Bronchial epithelial cell (primary cell): ENCODE measurements at regions not wholly inside any gene's neighbourhood (a gene's known extent, or its start where the extent isn't known, plus 50 kb on each side); places are given as distances from the start of the nearest gene placed in this dataset.
"Not testable (repeated sequence)": the region's sequence is repeated elsewhere in the genome, so short reads cannot be mapped to it uniquely, and the experiment has no call there.

Experiments
- DNase-seq: peaks from one replicate; pipeline ENCODE4 v3.0.0-alpha.2; 2010; ENCODE audit warnings: low read depth
- FAIRE-seq: peaks from 2 replicates; lab custom pipeline; 2011; peaks lifted over from hg19 to GRCh38; lab: Jason Lieb, UNC
- H3K27me3 ChIP-seq: 2 replicates; pipeline ENCODE4 v1.5.1; 2011; ENCODE audit warnings: low read length; ENCODE audit not compliant: control insufficient read depth, insufficient read depth
- H3K36me3 ChIP-seq: 2 replicates; pipeline ENCODE4 v1.5.1; 2011; ENCODE audit warnings: low read length; ENCODE audit not compliant: control insufficient read depth, insufficient read depth
- H3K4me3 ChIP-seq: 2 replicates; pipeline ENCODE4 v1.5.1; 2011; ENCODE audit warnings: mild to moderate bottlenecking, low read depth, low read length, control low read depth
- CTCF ChIP-seq: IDR thresholded peaks from 2 replicates; pipeline ENCODE4 v1.5.1; 2011; ENCODE audit warnings: mild to moderate bottlenecking, moderate library complexity, low read length, control low read depth, inconsistent platforms; ENCODE audit not compliant: insufficient read depth, severe bottlenecking

GRCh38 chrX:35507701-35508100, 290.4 kb upstream of the MAGEB16 start:
- DNase-seq = no peak
- no peak for TF ChIP-seq CTCF
- FAIRE-seq = no peak

GRCh38 chrX:35548003-35548402, 250.1 kb upstream of the MAGEB16 start:
- H3K27me3 ChIP-seq, FAIRE-seq, H3K36me3 ChIP-seq, DNase-seq, H3K4me3 ChIP-seq: not testable (repeated sequence)

More at GRCh38 chrX:35507701-35508100, 290.4 kb upstream of the MAGEB16 start:
- Histone ChIP-seq H3K36me3 (no peaks in the 10 kb centered on the region), H3K27me3 (no peaks in the 10 kb centered on the region), H3K4me3 (no peak overlapping the region)

- TF ChIP-seq CTCF = no peak
- FAIRE-seq (no peak), DNase-seq (no peak)
- Histone ChIP-seq H3K4me3 (no peak overlapping the region), H3K36me3 (no peaks in the 10 kb centered on the region), H3K27me3 (no peaks in the 10 kb centered on the region)
Observed at GRCh38 chrX:35557916-35558315, 240.2 kb upstream of the MAGEB16 start.

GRCh38 chrX:35561985-35562384, 236.2 kb upstream of the MAGEB16 start:
- H3K4me3 ChIP-seq = no peak overlapping the region
- TF ChIP-seq CTCF = no peak
- no peak for DNase-seq
- no peaks in the 10 kb centered on the region for H3K36me3 ChIP-seq
- no peak for FAIRE-seq
- H3K27me3 ChIP-seq = no peaks in the 10 kb centered on the region

GRCh38 chrX:35562395-35562794, 235.7 kb upstream of the MAGEB16 start:
- Histone ChIP-seq H3K36me3 (no peaks in the 10 kb centered on the region), H3K27me3 (no peaks in the 10 kb centered on the region), H3K4me3 (no peak overlapping the region)
- no peak for FAIRE-seq
- DNase-seq = no peak
- TF ChIP-seq CTCF = no peak

- Histone ChIP-seq H3K36me3 (no peaks in the 10 kb centered on the region), H3K27me3 (no peaks in the 10 kb centered on the region), H3K4me3 (no peak overlapping the region)
- TF ChIP-seq CTCF = no peak
- FAIRE-seq (no peak), DNase-seq (no peak)
Observed at GRCh38 chrX:35590210-35590609, 207.9 kb upstream of the MAGEB16 start.

- H3K4me3 ChIP-seq, H3K36me3 ChIP-seq, DNase-seq, H3K27me3 ChIP-seq, FAIRE-seq: not testable (repeated sequence)
Observed at GRCh38 chrX:35611562-35611961, 186.6 kb upstream of the MAGEB16 start.
